ENCODE measurements at regions not wholly inside any gene's neighbourhood (a gene's known extent, or its start where the extent isn't known, plus 50 kb on each side); places are given as distances from the start of the nearest gene placed in this dataset.

DNA sequence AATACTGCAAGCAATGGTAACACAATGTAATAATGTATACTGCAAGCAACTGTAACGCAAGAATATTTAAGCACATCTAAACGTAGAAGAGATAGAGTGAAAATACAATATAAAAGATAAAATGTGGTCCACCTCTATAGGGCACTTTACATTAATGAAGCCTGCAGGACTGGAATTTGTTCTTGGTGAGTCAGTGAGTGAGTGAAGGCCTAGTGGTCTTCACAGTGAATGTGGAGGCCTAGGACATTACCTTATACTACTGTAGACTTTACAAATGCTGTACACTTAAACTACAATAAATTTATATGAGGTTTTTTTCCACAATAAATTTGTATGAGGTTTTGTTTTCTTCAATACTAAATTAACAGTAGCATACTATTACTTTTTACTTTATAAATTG is 287.4 kb upstream of the SNX7 start:
- no peak overlapping the region for H3K4me3 ChIP-seq (ENCODE audit: low read depth, low read length)
- TF ChIP-seq, protein P1, sequence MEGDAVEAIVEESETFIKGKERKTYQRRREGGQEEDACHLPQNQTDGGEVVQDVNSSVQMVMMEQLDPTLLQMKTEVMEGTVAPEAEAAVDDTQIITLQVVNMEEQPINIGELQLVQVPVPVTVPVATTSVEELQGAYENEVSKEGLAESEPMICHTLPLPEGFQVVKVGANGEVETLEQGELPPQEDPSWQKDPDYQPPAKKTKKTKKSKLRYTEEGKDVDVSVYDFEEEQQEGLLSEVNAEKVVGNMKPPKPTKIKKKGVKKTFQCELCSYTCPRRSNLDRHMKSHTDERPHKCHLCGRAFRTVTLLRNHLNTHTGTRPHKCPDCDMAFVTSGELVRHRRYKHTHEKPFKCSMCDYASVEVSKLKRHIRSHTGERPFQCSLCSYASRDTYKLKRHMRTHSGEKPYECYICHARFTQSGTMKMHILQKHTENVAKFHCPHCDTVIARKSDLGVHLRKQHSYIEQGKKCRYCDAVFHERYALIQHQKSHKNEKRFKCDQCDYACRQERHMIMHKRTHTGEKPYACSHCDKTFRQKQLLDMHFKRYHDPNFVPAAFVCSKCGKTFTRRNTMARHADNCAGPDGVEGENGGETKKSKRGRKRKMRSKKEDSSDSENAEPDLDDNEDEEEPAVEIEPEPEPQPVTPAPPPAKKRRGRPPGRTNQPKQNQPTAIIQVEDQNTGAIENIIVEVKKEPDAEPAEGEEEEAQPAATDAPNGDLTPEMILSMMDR (IDR thresholded peaks at IDR 0.05; ENCODE audit: low read depth, low read length, missing control alignments), result no peak
- no peak for DNase-seq (ENCODE audit: low read depth)
- in situ Hi-C loops (cut with HindIII; ENCODE audit: low sequenced_read_pairs), result no loop called here

GRCh38 chr1:98373056-98373455 is 288.5 kb upstream of the SNX7 start:
- DNase-seq (ENCODE audit: low read depth), result no peak
- in situ Hi-C loops (cut with HindIII; ENCODE audit: low sequenced_read_pairs), result no loop called here
- no peak overlapping the region for H3K4me3 ChIP-seq (ENCODE audit: low read depth, low read length)
- TF ChIP-seq, protein P1 (IDR thresholded peaks at IDR 0.05; ENCODE audit: low read depth, low read length, missing control alignments), result no peak

DNA sequence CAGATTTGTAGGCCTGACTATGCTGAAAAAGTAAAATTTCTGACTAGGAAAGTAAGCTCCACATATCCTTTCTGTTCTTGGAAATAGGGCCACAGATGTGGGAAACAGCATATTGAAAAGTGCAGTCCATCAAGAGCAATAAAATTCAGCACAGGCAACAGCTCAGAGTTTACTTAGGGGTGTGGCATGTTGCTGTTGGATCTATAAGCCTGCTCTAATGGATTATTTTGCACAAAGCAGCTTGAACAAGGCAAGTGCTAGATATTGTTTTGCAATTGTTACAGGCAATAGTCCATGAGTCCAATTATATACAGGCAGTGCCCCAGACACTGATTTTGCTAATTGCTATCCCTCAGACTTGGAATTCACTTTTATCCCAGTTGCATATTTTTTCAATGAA is 289.8 kb upstream of the SNX7 start:
- DNase-seq (ENCODE audit: low read depth), result no peak
- TF ChIP-seq, protein P1 (IDR thresholded peaks at IDR 0.05; ENCODE audit: low read depth, low read length, missing control alignments), result no peak
- in situ Hi-C loops (cut with HindIII; ENCODE audit: low sequenced_read_pairs), result no loop called here
- H3K4me3 ChIP-seq (ENCODE audit: low read depth, low read length), result no peak overlapping the region

- in situ Hi-C loops (cut with HindIII; ENCODE audit: low sequenced_read_pairs), result no loop called here
- H3K4me3 ChIP-seq (ENCODE audit: low read depth, low read length), result no peak overlapping the region
- no peak for DNase-seq (ENCODE audit: low read depth)
- TF ChIP-seq, protein P1 (IDR thresholded peaks at IDR 0.05; ENCODE audit: low read depth, low read length, missing control alignments), result no peak
Measured at GRCh38 chr1:98369463-98369862, 292.1 kb upstream of the SNX7 start.

DNA sequence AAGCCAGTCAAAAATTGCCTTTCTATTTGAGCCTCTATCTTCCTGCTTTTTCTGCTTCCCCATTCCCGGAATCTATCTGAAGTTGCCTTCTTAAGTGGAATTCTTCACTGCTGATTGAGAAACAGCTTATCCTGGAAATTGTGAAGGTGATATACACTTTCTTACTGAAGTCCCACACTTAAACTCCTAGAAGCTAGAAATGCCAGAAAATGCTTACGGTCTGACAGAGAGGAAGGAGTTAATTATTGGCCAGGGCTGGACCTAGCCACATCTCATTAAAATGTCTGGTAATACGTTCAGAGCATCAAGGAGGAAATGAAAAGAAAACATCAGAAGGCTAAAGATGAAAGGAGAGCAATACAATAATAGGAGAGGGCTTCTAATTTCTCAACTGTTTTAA is 292.5 kb upstream of the SNX7 start:
- TF ChIP-seq, protein P1 (IDR thresholded peaks at IDR 0.05; ENCODE audit: low read depth, low read length, missing control alignments), result no peak
- in situ Hi-C loops (cut with HindIII; ENCODE audit: low sequenced_read_pairs), result no loop called here
- DNase-seq (ENCODE audit: low read depth), result no peak
- H3K4me3 ChIP-seq (ENCODE audit: low read depth, low read length), result no peak overlapping the region

DNA sequence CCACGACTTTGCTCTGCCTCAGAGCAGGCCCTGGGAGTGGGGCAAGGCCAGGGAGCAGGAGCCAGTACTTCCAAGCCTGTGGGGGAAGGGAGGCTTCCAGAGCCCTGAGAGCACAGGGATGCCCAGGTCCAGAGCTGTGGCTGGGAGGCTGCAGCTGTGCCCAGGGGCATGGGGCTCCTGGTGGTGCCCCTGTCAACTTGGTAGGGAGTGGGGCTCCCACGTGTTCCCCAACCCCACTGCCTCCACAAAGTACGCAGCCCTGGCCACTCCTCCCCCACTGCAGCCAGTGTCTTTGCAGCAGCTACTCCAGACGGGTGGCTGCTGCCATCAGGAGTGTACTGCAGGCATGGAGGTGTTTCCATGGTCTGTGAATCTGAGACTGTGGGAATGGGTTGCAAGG is 294.1 kb upstream of the SNX7 start:
- in situ Hi-C loops (cut with HindIII; ENCODE audit: low sequenced_read_pairs), result no loop called here
- TF ChIP-seq, protein P1 (IDR thresholded peaks at IDR 0.05; ENCODE audit: low read depth, low read length, missing control alignments), result no peak
- H3K4me3 ChIP-seq (ENCODE audit: low read depth, low read length), result no peak overlapping the region
- DNase-seq (ENCODE audit: low read depth), result no peak

DNA sequence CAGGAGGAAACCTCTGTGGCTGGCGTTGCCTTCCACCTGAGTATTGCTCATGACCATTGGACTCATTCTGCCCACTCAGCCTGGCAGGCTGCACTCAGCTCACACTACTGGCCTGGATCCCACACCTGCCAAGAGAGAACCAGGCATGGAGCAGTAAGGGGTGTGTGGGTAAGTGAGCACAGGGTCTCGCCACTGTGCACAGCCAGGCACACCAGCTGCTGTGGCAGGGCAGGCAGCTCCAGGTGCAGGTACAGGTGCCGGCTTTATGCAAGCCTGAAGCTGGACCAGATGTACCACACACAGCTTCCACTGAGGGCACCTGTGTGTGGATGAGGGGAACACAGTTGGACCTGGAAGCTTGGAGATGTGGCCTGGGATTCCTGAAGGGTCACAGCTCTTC is 295.2 kb upstream of the SNX7 start:
- TF ChIP-seq, protein P1 (IDR thresholded peaks at IDR 0.05; ENCODE audit: low read depth, low read length, missing control alignments), result no peak
- DNase-seq (ENCODE audit: low read depth), result no peak
- no peak overlapping the region for H3K4me3 ChIP-seq (ENCODE audit: low read depth, low read length)
- in situ Hi-C loops (cut with HindIII; ENCODE audit: low sequenced_read_pairs), result no loop called here
